NCI-H2171 (cell line): ENCODE measurements at regions not wholly inside any gene's neighbourhood (a gene's known extent, or its start where the extent isn't known, plus 50 kb on each side); places are given as distances from the start of the nearest gene placed in this dataset.
"Not testable (repeated sequence)": the region's sequence is repeated elsewhere in the genome, so short reads cannot be mapped to it uniquely, and the experiment has no call there.

ENCODE experiments used
- DNase-seq: peaks from one replicate; lab custom pipeline; 2025; lab: John Stamatoyannopoulos, UW

DNA sequence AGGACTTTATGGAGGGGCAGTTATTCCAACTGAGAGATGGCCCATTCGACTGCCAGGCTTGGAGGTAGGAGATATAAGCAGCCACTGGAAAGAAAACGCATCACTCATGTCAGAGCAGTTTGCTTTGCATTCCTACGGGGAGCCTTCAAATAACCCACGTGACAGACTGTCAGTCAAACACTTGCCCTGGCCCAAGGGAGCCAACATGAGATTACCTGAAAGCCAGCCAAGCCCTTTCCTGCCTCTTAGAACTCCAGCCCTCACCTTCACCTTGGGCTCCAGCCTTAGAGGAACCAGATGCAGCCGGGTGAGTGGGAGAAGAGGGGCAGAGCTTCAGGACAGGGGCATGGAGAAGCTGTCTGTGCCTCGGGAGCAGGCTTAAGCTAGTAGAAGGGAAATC, 95.3 kb upstream of the CXCL13 start:
- no peak for DNase-seq

DNA sequence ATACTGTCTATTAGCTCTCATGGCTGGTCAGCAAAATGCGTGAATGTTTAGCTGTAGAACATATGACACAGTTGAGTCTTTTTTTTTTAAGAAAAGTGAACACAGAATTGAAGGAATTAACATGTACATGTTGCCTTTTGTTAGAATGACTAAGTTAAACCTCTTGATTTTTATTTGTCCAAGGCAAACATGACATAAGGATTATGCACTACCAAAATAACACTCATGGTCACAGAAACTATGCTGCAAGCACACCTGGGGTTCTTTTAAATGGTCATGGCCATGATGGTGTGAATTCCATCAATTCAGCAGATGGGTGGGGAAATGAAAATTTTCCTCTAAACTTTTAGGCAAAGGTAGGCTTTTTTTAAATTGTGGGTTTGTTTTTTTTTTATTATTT, 80.1 kb upstream of the CXCL13 start:
- DNase-seq, result no peak

DNA sequence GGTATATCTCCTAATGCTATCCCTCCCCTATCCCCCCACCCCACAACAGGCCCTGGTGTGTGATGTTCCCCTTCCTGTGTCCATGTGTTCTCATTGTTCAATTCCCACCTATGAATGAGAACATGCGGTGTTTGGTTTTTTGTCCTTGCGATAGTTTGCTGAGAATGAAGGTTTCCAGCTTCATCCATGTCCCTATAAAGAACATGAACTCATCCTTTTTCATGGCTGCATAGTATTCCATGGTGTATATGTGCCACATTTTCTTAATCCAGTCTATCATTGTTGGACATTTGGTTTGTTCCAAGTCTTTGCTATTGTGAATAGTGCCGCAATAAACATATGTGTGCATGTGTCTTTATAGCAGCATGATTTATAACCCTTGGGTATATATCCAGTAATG, 77.7 kb upstream of the CXCL13 start:
- not testable (repeated sequence) for DNase-seq

DNA sequence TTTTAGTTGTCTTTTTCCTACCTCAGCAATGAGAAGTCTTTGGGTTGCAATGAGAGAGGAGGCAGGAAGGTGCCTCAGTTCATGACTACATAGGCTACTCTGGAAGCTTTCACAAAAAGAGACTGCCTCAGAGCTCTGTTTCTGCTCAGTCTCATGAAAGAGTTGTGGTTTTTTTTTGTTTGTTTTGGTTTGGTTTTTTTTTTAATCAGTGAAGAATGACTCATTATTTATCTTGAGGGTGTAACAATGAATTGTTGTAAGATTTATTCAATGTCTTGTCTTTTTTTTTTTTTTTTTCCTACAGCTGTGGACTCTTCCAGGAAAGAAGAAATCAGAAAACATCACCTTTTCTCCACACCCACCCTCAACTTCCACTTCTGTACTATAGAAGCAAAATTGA, 67.5 kb upstream of the CXCL13 start:
- DNase-seq, result no peak

DNA sequence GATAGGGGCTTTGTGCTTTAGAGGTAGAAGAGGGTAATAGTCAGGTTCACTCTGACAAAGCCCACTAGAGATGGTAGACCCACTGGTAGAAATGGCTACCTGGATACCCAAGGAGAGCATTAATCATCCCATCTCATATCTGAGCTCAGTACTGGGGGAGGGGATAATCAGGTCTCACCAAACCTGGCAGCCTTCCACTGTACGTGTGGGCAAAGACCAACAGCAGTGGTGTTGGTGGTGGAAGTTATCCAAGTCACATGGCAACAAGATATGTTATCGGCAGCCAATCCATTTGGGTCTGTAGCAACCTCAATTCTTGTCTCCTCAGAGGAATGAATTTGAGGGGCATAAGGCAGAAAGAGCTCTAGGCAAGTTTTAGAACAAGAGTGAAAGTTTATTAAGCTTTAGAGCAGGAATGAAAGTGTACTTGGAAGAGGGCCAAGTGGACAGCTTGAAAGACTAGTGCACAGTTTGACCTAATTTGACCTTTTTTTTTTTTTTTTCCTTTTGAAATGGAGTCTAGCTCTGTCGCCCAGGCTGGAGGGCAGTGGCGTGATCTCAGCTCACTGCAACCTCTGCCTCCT, 67.0 kb upstream of the CXCL13 start:
- DNase-seq, result no peak
